Astrocyte (in vitro differentiated cells and primary cell): ENCODE measurements at regions not wholly inside any gene's neighbourhood (a gene's known extent, or its start where the extent isn't known, plus 50 kb on each side); places are given as distances from the start of the nearest gene placed in this dataset.

ENCODE experiments used
- DNase-seq: peaks from one replicate; pipeline ENCODE4 v3.0.0-alpha.2; 2010; ENCODE audit warnings: low read depth
- FAIRE-seq: peaks from 2 replicates; lab custom pipeline; 2011; peaks lifted over from hg19 to GRCh38; lab: Jason Lieb, UNC
- H2AFZ ChIP-seq: 2 replicates; pipeline ENCODE4 v1.6.0; 2012; ENCODE audit warnings: low read depth, low read length, inconsistent platforms
- H3K27ac ChIP-seq: 2 replicates; pipeline ENCODE4 v1.5.1; 2011; ENCODE audit warnings: low read depth, low read length, inconsistent platforms
- H3K27me3 ChIP-seq: 2 replicates; pipeline ENCODE4 v1.6.0; 2011; ENCODE audit warnings: low read length, inconsistent platforms; ENCODE audit not compliant: insufficient read depth
- H3K36me3 ChIP-seq: 2 replicates; pipeline ENCODE4 v1.5.1; 2011; ENCODE audit warnings: low read length, inconsistent platforms; ENCODE audit not compliant: insufficient read depth
- H3K4me1 ChIP-seq: 2 replicates; pipeline ENCODE4 v1.5.1; 2011; ENCODE audit warnings: low read length, inconsistent platforms; ENCODE audit not compliant: insufficient read depth
- H3K4me2 ChIP-seq: 2 replicates; pipeline ENCODE4 v1.6.0; 2012; ENCODE audit warnings: low read length, inconsistent platforms
- H3K4me3 ChIP-seq: 2 replicates; pipeline ENCODE4 v1.5.1; 2011; ENCODE audit warnings: low read depth, mild to moderate bottlenecking, low read length, inconsistent platforms; ENCODE audit not compliant: insufficient read depth
- H3K79me2 ChIP-seq: 2 replicates; pipeline ENCODE4 v1.6.0; 2012; ENCODE audit warnings: mild to moderate bottlenecking, low read length, inconsistent platforms; ENCODE audit not compliant: insufficient read depth
- H3K9ac ChIP-seq: 2 replicates; pipeline ENCODE4 v1.6.0; 2012; ENCODE audit warnings: mild to moderate bottlenecking, low read length, inconsistent platforms
- H3K9me3 ChIP-seq: 2 replicates; pipeline ENCODE4 v1.5.1; 2012; ENCODE audit warnings: low read depth, mild to moderate bottlenecking, low read length, inconsistent platforms; ENCODE audit not compliant: insufficient read depth
- H4K20me1 ChIP-seq: 2 replicates; pipeline ENCODE4 v1.6.0; 2012; ENCODE audit warnings: low read length, inconsistent platforms; ENCODE audit not compliant: insufficient read depth
- H3K27ac Mint-ChIP-seq: one replicate; pipeline ENCODE4 v1.8.0; 2021; ENCODE audit warnings: mild to moderate bottlenecking, mixed read lengths; ENCODE audit not compliant: unreplicated experiment
- H3K27me3 Mint-ChIP-seq: one replicate; pipeline ENCODE4 v1.8.0; 2021; ENCODE audit warnings: low read depth, mixed read lengths; ENCODE audit not compliant: unreplicated experiment
- H3K36me3 Mint-ChIP-seq: one replicate; pipeline ENCODE4 v1.8.0; 2021; ENCODE audit warnings: low read depth, mixed read lengths; ENCODE audit not compliant: unreplicated experiment
- H3K4me1 Mint-ChIP-seq: one replicate; pipeline ENCODE4 v1.8.0; 2021; ENCODE audit warnings: low read depth, mixed read lengths; ENCODE audit not compliant: unreplicated experiment
- H3K4me3 Mint-ChIP-seq: one replicate; pipeline ENCODE4 v1.8.0; 2021; ENCODE audit warnings: mild to moderate bottlenecking, moderate library complexity, mixed read lengths; ENCODE audit not compliant: unreplicated experiment
- H3K9me3 Mint-ChIP-seq: one replicate; pipeline ENCODE4 v1.8.0; 2021; ENCODE audit warnings: mild to moderate bottlenecking, mixed read lengths; ENCODE audit not compliant: unreplicated experiment
- EZH2 ChIP-seq: IDR thresholded peaks from 2 replicates; pipeline ENCODE4 v1.6.1; 2012; ENCODE audit warnings: mild to moderate bottlenecking, low read length, inconsistent platforms; ENCODE audit not compliant: insufficient read depth
- TF ChIP-seq, protein P1 (sequence below): IDR thresholded peaks from 2 replicates; pipeline ENCODE4 v1.5.1; 2011; ENCODE audit warnings: low read depth, mild to moderate bottlenecking, inconsistent platforms, low read length, moderate library complexity; ENCODE audit not compliant: insufficient read depth

DNA sequence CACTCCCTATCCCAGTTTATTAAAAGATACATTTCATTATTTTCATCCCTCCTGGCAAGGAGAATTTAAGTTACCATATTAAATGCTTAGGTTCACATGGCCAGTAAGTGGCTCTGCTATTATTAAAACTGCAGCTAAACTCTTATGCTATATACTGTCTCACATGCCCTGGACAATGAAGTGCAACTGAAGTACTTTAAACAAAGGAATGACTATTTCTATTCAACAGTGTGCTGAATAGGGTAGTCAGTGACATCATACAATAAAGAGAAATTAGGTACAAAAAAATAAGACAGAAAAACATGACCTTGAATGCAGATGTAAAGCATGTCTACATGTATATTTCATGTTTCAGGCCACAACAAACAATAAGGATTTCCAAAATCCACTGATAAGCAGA, 282.6 kb upstream of the SMC2 start:
- no peaks in the 10 kb centered on the region for H3K79me2 ChIP-seq
- H3K9ac ChIP-seq = no peak overlapping the region
- no peaks in the 10 kb centered on the region for H4K20me1 ChIP-seq
- H3K4me1 Mint-ChIP-seq = no peaks in the 10 kb centered on the region
- no peak overlapping the region for H3K4me2 ChIP-seq
- no peaks in the 10 kb centered on the region for H3K36me3 ChIP-seq
- no peaks in the 10 kb centered on the region for H3K36me3 Mint-ChIP-seq
- H3K27me3 Mint-ChIP-seq = no peaks in the 10 kb centered on the region
- H3K27me3 ChIP-seq = no peaks in the 10 kb centered on the region
- TF ChIP-seq, protein P1, sequence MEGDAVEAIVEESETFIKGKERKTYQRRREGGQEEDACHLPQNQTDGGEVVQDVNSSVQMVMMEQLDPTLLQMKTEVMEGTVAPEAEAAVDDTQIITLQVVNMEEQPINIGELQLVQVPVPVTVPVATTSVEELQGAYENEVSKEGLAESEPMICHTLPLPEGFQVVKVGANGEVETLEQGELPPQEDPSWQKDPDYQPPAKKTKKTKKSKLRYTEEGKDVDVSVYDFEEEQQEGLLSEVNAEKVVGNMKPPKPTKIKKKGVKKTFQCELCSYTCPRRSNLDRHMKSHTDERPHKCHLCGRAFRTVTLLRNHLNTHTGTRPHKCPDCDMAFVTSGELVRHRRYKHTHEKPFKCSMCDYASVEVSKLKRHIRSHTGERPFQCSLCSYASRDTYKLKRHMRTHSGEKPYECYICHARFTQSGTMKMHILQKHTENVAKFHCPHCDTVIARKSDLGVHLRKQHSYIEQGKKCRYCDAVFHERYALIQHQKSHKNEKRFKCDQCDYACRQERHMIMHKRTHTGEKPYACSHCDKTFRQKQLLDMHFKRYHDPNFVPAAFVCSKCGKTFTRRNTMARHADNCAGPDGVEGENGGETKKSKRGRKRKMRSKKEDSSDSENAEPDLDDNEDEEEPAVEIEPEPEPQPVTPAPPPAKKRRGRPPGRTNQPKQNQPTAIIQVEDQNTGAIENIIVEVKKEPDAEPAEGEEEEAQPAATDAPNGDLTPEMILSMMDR = no peak
- TF ChIP-seq EZH2 = no peak
- no peaks in the 10 kb centered on the region for H3K4me1 ChIP-seq
- peaks cover 2% of the 10 kb centered on the region for H3K9me3 Mint-ChIP-seq
- H3K4me3 Mint-ChIP-seq = no peak overlapping the region
- H2AFZ ChIP-seq = no peak overlapping the region
- no peak overlapping the region for H3K4me3 ChIP-seq
- no peaks in the 10 kb centered on the region for H3K9me3 ChIP-seq
- DNase-seq = no peak
- no peak overlapping the region for H3K27ac Mint-ChIP-seq
- no peak for FAIRE-seq
- no peak overlapping the region for H3K27ac ChIP-seq

DNA sequence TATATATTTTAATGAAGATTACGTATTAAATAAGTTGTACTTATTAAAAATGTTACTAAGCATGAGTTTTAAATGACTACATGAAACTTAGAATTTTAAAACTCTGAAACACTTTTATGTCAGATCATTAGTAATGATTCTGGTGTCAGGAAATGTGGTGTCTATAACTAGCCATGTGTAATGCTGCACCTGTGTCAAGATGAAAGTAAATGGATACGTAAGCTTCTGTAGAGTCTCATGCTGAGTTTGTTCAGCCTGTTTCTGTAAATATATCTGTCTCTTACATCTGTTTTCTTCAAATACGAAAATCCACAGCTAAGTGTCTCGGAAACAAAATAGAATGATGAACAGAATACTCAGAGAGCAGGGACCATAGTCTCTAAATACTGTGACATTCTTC, 278.0 kb upstream of the SMC2 start:
- no peak overlapping the region for H3K4me3 Mint-ChIP-seq
- DNase-seq (no peak), FAIRE-seq (no peak)
- Histone ChIP-seq H3K9me3 (no peaks in the 10 kb centered on the region), H4K20me1 (no peaks in the 10 kb centered on the region), H3K36me3 (no peaks in the 10 kb centered on the region), H3K4me3 (no peak overlapping the region), H3K4me2 (no peak overlapping the region), H3K4me1 (no peaks in the 10 kb centered on the region), H3K9ac (no peak overlapping the region), H3K79me2 (no peaks in the 10 kb centered on the region), H2AFZ (no peak overlapping the region), H3K27ac (no peak overlapping the region), H3K27me3 (no peaks in the 10 kb centered on the region)
- no peaks in the 10 kb centered on the region for H3K36me3 Mint-ChIP-seq
- H3K4me1 Mint-ChIP-seq = no peaks in the 10 kb centered on the region
- H3K9me3 Mint-ChIP-seq = peaks cover 2% of the 10 kb centered on the region
- no peaks in the 10 kb centered on the region for H3K27me3 Mint-ChIP-seq
- no peak for TF ChIP-seq EZH2
- TF ChIP-seq, protein P1 = no peak
- H3K27ac Mint-ChIP-seq = no peak overlapping the region

DNA sequence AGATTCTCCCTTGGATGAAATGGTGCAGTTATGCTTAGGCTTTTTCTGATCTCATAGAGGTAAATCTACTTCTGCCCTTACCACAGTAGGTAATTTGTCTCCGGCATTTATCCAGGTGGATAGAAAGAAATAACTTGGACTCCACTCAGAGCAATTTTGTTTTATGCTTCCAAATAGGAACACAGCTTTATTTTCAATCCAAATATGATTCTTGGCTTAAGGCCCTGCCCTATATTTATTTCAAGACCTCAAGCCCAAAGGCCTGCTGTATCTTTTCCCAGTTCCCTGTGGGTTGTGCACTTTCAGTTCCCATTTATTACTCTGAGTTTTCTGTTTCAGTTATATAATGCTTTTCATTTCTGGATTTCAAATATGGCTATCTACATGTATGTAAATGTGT, 274.2 kb upstream of the SMC2 start:
- H3K27me3 ChIP-seq = no peaks in the 10 kb centered on the region
- no peaks in the 10 kb centered on the region for H4K20me1 ChIP-seq
- TF ChIP-seq, protein P1 = no peak
- TF ChIP-seq EZH2 = no peak
- H3K79me2 ChIP-seq = no peaks in the 10 kb centered on the region
- no peaks in the 10 kb centered on the region for H3K36me3 ChIP-seq
- Mint-ChIP-seq H3K4me1 (no peaks in the 10 kb centered on the region), H3K9me3 (peaks cover 2% of the 10 kb centered on the region), H3K27ac (no peak overlapping the region), H3K4me3 (no peak overlapping the region), H3K27me3 (no peaks in the 10 kb centered on the region), H3K36me3 (no peaks in the 10 kb centered on the region)
- H3K4me3 ChIP-seq = no peak overlapping the region
- DNase-seq (no peak), FAIRE-seq (no peak)
- H3K4me1 ChIP-seq = no peaks in the 10 kb centered on the region
- H3K4me2 ChIP-seq = no peak overlapping the region
- H3K27ac ChIP-seq = no peak overlapping the region
- no peaks in the 10 kb centered on the region for H3K9me3 ChIP-seq
- no peak overlapping the region for H3K9ac ChIP-seq
- H2AFZ ChIP-seq = no peak overlapping the region
